HG02759 (cell line): ENCODE measurements at regions not wholly inside any gene's neighbourhood (a gene's known extent, or its start where the extent isn't known, plus 50 kb on each side); places are given as distances from the start of the nearest gene placed in this dataset.

Source experiments
- ATAC-seq: cut with Tn5 transposase; IDR thresholded peaks from one replicate; pipeline ENCODE4 v1.9.1; 2021; ENCODE audit warnings: mild to moderate bottlenecking, moderate library complexity; ENCODE audit not compliant: unreplicated experiment

- ATAC-seq, result no peak
Observed at GRCh38 chr14:100463937-100464336, 123.3 kb downstream of the BEGAIN start.

- ATAC-seq, result no peak
Observed at GRCh38 chr14:100466111-100466856, 120.9 kb downstream of the BEGAIN start.

- no peak for ATAC-seq
Observed at GRCh38 chr14:100467046-100467750, 120.0 kb downstream of the BEGAIN start.

GRCh38 chr14:100467939-100468338, 119.3 kb downstream of the BEGAIN start:
- no peak for ATAC-seq

GRCh38 chr14:100468557-100468956, 118.7 kb downstream of the BEGAIN start:
- ATAC-seq, result no peak

- no peak for ATAC-seq
Observed at GRCh38 chr14:100469632-100470522, 117.3 kb downstream of the BEGAIN start.

- no peak for ATAC-seq
Observed at GRCh38 chr14:100470523-100470897, 116.7 kb downstream of the BEGAIN start.

- no peak for ATAC-seq
Observed at GRCh38 chr14:100471441-100472093, 115.7 kb downstream of the BEGAIN start.

- ATAC-seq, result no peak
Observed at GRCh38 chr14:100472094-100472455, 115.1 kb downstream of the BEGAIN start.

GRCh38 chr14:100472491-100472890, 114.7 kb downstream of the BEGAIN start:
- ATAC-seq, result no peak

GRCh38 chr14:100473249-100473648, 114.0 kb downstream of the BEGAIN start:
- ATAC-seq, result no peak

GRCh38 chr14:100474196-100474595, 113.0 kb downstream of the BEGAIN start:
- ATAC-seq, result no peak

GRCh38 chr14:100475268-100475667, 111.9 kb downstream of the BEGAIN start:
- ATAC-seq, result no peak

- ATAC-seq, result no peak
Observed at GRCh38 chr14:100476012-100476822, 111.0 kb downstream of the BEGAIN start.

- no peak for ATAC-seq
Observed at GRCh38 chr14:100484531-100485267, 102.5 kb downstream of the BEGAIN start.

- ATAC-seq, result peak; percentile 82
Observed at GRCh38 chr14:100486025-100486828, 101.0 kb downstream of the BEGAIN start.
